Esophagus squamous epithelium (tissue), 4 donors: ENCODE measurements at regions not wholly inside any gene's neighbourhood (a gene's known extent, or its start where the extent isn't known, plus 50 kb on each side); places are given as distances from the start of the nearest gene placed in this dataset.

Experiments used
- CTCF ChIP-seq, 6 experiments: fragments of 450-650 bp in 4 of 6; fragments of 200-600 bp in 2 of 6; sonication (generic) in 2 of 6; IDR thresholded peaks; one replicate each; pipeline ENCODE4 v1.5.1; 2016 to 2019; ENCODE audit warnings: antibody characterized with exemption in 6 of 6, mild to moderate bottlenecking in 4 of 6, moderate library complexity in 4 of 6
- POLR2A ChIP-seq, 4 donors: fragments of 450-650 bp; IDR thresholded peaks; one replicate each; pipeline ENCODE4 v1.6.1; 2017; ENCODE audit warnings: antibody characterized with exemption in 4 of 4, mild to moderate bottlenecking in 4 of 4, moderate library complexity in 3 of 4

GRCh38 chr6:168876956-168877355 is 376.7 kb downstream of the THBS2 start:
- no peak for TF ChIP-seq POLR2A (IDR thresholded peaks at IDR 0.05)
- no peak for TF ChIP-seq CTCF (IDR thresholded peaks at IDR 0.05)
